Kidney epithelial cell (primary cell): ENCODE measurements at regions not wholly inside any gene's neighbourhood (a gene's known extent, or its start where the extent isn't known, plus 50 kb on each side); places are given as distances from the start of the nearest gene placed in this dataset.

Experiments
- DNase-seq: peaks from one replicate; pipeline ENCODE4 v3.0.0-alpha.2; 2010; ENCODE audit warnings: low read depth
- H3K27me3 ChIP-seq: 2 replicates; pipeline ENCODE4 v1.6.0; 2011; ENCODE audit warnings: low read length; ENCODE audit not compliant: control insufficient read depth, insufficient read depth
- H3K36me3 ChIP-seq: 2 replicates; pipeline ENCODE4 v1.5.1; 2011; ENCODE audit warnings: low read length; ENCODE audit not compliant: control insufficient read depth, insufficient read depth
- H3K4me3 ChIP-seq: 2 replicates; pipeline ENCODE4 v1.5.1; 2011; ENCODE audit warnings: low read depth, mild to moderate bottlenecking, control low read depth, low read length
- CTCF ChIP-seq: IDR thresholded peaks from 2 replicates; pipeline ENCODE4 v1.5.1; 2011; ENCODE audit warnings: mild to moderate bottlenecking, moderate library complexity, low read length, control low read depth, inconsistent platforms; ENCODE audit not compliant: insufficient read depth, poor library complexity, severe bottlenecking

GRCh38 chr5:68983043-68983442 lies 110.8 kb upstream of the SLC30A5 start:
- TF ChIP-seq CTCF: no peak
- DNase-seq: no peak
- no peaks in the 10 kb centered on the region for H3K27me3 ChIP-seq
- no peak overlapping the region for H3K4me3 ChIP-seq
- H3K36me3 ChIP-seq: no peaks in the 10 kb centered on the region

- DNase-seq: no peak
- H3K4me3 ChIP-seq: no peak overlapping the region
- no peaks in the 10 kb centered on the region for H3K27me3 ChIP-seq
- no peaks in the 10 kb centered on the region for H3K36me3 ChIP-seq
- TF ChIP-seq CTCF: no peak
Observed at GRCh38 chr5:68983959-68984358, 109.9 kb upstream of the SLC30A5 start.

GRCh38 chr5:68991279-68992084 lies 102.3 kb upstream of the SLC30A5 start:
- Histone ChIP-seq H3K4me3 (no peak overlapping the region), H3K27me3 (no peaks in the 10 kb centered on the region), H3K36me3 (no peaks in the 10 kb centered on the region)
- TF ChIP-seq CTCF: no peak
- DNase-seq: no peak

GRCh38 chr5:68994645-68995044 lies 99.2 kb upstream of the SLC30A5 start:
- DNase-seq: no peak
- no peak for TF ChIP-seq CTCF
- no peaks in the 10 kb centered on the region for H3K27me3 ChIP-seq
- H3K4me3 ChIP-seq: no peak overlapping the region
- H3K36me3 ChIP-seq: no peaks in the 10 kb centered on the region

DNA sequence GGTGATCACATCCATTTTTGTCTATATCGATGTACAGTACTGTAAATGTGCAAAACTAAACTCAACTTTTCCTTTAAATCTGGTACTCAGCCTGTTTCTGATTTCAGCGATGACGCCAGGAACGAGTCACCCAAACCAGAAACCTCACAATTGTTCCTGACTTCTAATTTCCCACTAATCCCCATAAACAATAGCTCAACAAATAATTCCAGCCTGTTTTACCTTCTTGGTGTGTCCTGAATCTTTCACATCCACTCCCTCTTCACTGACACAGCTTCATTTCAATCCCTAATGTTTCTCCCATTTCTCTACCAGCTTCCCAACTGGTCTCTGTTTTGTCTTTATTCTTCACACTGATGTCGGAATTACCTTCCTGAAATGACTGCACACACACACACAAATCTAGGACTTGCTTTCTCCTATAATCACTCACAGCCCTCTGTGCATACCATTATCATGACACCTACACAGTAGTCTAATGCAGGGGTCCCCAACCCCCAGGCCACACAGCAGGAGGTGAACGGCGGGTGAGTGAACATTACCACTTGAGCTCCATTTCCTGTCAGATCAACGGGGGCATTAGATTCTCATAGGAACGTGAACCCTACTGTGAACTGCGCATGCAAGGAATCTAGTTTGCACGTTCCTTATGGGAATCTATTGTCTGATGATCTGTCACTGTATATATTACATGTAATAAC lies 97.8 kb upstream of the SLC30A5 start:
- Histone ChIP-seq H3K36me3 (no peaks in the 10 kb centered on the region), H3K27me3 (no peaks in the 10 kb centered on the region), H3K4me3 (no peak overlapping the region)
- no peak for TF ChIP-seq CTCF
- DNase-seq: no peak
